ENCODE measurements at regions not wholly inside any gene's neighbourhood (a gene's known extent, or its start where the extent isn't known, plus 50 kb on each side); places are given as distances from the start of the nearest gene placed in this dataset.

- no peak for TF ChIP-seq CTCF (IDR thresholded peaks at IDR 0.05)
- TF ChIP-seq POLR2A (IDR thresholded peaks at IDR 0.05) = no peak
Observed at GRCh38 chr5:15023846-15024245, 152.3 kb upstream of the ANKH start.

All from esophagus squamous epithelium (tissue), 4 donors.